Ishikawa (cell line): ENCODE measurements at regions not wholly inside any gene's neighbourhood (a gene's known extent, or its start where the extent isn't known, plus 50 kb on each side); places are given as distances from the start of the nearest gene placed in this dataset.
A peak's percentile ranks its signal among the peaks of the same experiment; 100 is the strongest.

Experiments used
- CEBPB ChIP-seq: IDR thresholded peaks from 2 replicates; pipeline ENCODE4 v1.6.1; 2012
- CREB1 ChIP-seq: IDR thresholded peaks from 2 replicates; pipeline ENCODE4 v1.6.1; 2012; ENCODE audit warnings: low read depth
- EGR1 ChIP-seq: IDR thresholded peaks from 2 replicates; pipeline ENCODE4 v1.6.1; 2012
- EP300 ChIP-seq: IDR thresholded peaks from 2 replicates; pipeline ENCODE4 v1.6.1; 2012; ENCODE audit warnings: borderline replicate concordance
- FOXM1 ChIP-seq: IDR thresholded peaks from 2 replicates; pipeline ENCODE4 v1.6.1; 2012; ENCODE audit warnings: low read depth, borderline replicate concordance
- MAX ChIP-seq: IDR thresholded peaks from 2 replicates; pipeline ENCODE4 v1.6.1; 2012
- NFIC ChIP-seq: IDR thresholded peaks from 2 replicates; pipeline ENCODE4 v1.6.1; 2012
- RAD21 ChIP-seq: IDR thresholded peaks from 2 replicates; pipeline ENCODE4 v1.6.1; 2012; ENCODE audit warnings: low read depth
- REST ChIP-seq: IDR thresholded peaks from 2 replicates; pipeline ENCODE4 v1.6.1; 2012; ENCODE audit warnings: low read depth, mild to moderate bottlenecking
- TAF1 ChIP-seq: IDR thresholded peaks from 2 replicates; pipeline ENCODE4 v1.6.1; 2012; ENCODE audit warnings: low read depth, mild to moderate bottlenecking
- TCF12 ChIP-seq: IDR thresholded peaks from 2 replicates; pipeline ENCODE4 v1.6.1; 2012; ENCODE audit warnings: low read depth
- TEAD4 ChIP-seq: IDR thresholded peaks from 2 replicates; pipeline ENCODE4 v1.6.1; 2012
- YY1 ChIP-seq: IDR thresholded peaks from 2 replicates; pipeline ENCODE4 v1.6.1; 2012; ENCODE audit warnings: low read depth
- ZBTB7A ChIP-seq: IDR thresholded peaks from 2 replicates; pipeline ENCODE4 v1.6.1; 2012; ENCODE audit warnings: low read depth
- TF ChIP-seq, protein P1 (sequence below): IDR thresholded peaks from 2 replicates; pipeline ENCODE4 v1.6.1; 2012

DNA sequence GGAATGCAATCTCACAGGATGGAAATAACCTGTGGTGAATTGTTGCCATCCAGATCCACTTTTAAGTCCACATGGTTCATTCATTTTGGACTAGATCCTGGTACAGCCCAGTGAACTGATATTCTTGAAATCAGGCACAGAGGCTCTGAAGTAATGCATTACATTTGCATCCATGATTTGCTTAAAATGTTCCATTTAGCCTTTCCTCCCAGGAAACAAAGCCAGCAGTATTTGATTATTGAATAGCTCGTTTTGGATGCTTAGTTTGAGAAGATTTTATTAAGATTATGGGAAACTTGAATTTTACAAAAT lies 995.8 kb upstream of the CDH2 start:
- no peak for TF ChIP-seq YY1
- no peak for TF ChIP-seq TEAD4
- no peak for TF ChIP-seq REST
- TF ChIP-seq CEBPB, result no peak
- TF ChIP-seq NFIC, result no peak
- no peak for TF ChIP-seq TAF1
- TF ChIP-seq FOXM1, result no peak
- TF ChIP-seq ZBTB7A, result no peak
- TF ChIP-seq, protein P1, sequence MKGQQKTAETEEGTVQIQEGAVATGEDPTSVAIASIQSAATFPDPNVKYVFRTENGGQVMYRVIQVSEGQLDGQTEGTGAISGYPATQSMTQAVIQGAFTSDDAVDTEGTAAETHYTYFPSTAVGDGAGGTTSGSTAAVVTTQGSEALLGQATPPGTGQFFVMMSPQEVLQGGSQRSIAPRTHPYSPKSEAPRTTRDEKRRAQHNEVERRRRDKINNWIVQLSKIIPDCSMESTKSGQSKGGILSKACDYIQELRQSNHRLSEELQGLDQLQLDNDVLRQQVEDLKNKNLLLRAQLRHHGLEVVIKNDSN, result no peak
- TF ChIP-seq CREB1, result no peak
- TF ChIP-seq RAD21, result no peak
- TF ChIP-seq MAX, result no peak
- TF ChIP-seq EP300, result no peak
- no peak for TF ChIP-seq TCF12
- TF ChIP-seq EGR1, result no peak

GRCh38 chr18:29171892-29172755 lies 995.2 kb upstream of the CDH2 start:
- no peak for TF ChIP-seq MAX
- TF ChIP-seq RAD21, result no peak
- no peak for TF ChIP-seq ZBTB7A
- TF ChIP-seq TEAD4, result no peak
- no peak for TF ChIP-seq NFIC
- no peak for TF ChIP-seq EGR1
- TF ChIP-seq, protein P1, result no peak
- no peak for TF ChIP-seq EP300
- no peak for TF ChIP-seq FOXM1

DNA sequence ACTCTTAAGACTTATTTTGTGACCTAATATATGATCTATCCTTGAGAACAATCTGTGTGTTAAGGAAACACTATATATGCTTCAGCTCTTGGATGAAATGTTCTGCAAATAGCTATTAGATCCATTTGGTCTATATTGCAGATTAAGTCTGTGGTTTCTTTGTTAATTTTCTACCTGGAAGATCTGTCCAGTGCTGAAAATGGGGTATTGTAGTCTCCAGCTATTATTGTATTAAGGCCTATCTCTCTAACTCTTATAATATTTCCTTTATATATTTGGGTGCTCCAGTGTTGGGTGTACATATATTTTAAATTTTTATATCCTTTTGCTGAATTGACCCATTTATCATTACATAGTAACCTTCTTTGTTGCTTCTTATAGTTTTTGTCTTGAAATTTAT lies 992.7 kb upstream of the CDH2 start:
- TF ChIP-seq REST (peak; percentile 78), TEAD4 (no peak)

- no peak for TF ChIP-seq EGR1
- no peak for TF ChIP-seq REST
- TF ChIP-seq RAD21, result no peak
- TF ChIP-seq, protein P1, result no peak
- no peak for TF ChIP-seq TAF1
- TF ChIP-seq CREB1, result no peak
- TF ChIP-seq YY1, result no peak
- TF ChIP-seq EP300, result peak; percentile 86
- peak; percentile 99 for TF ChIP-seq TEAD4
- peak; percentile 49 for TF ChIP-seq NFIC
- peak; percentile 76 for TF ChIP-seq FOXM1
- no peak for TF ChIP-seq CEBPB
- no peak for TF ChIP-seq ZBTB7A
- TF ChIP-seq TCF12, result peak; percentile 79
- TF ChIP-seq MAX, result no peak
Measured at GRCh38 chr18:29164993-29165599, 988.2 kb upstream of the CDH2 start.
